ENCODE measurements at regions not wholly inside any gene's neighbourhood (a gene's known extent, or its start where the extent isn't known, plus 50 kb on each side); places are given as distances from the start of the nearest gene placed in this dataset.

DNA sequence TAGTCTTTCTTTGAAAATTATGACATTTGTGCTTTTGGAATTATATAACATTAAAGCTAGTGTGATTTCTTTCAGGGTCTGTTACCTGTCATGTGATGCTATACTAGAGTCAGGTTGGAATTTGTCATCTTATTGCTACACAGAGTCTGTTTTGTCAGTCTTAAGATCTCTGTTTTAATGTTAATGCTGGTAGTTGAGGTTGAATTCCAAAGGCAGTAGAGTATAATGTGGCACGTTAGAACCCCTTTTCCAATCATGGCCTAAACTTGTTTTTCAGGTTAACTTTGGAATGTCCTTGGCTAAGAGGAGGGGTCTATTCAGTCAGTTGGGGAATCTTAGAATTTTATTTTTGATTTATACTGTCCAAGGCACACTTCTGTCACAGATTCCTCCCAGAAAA, 258.5 kb downstream of the PABPC4L start:
- Histone ChIP-seq H3K4me1 (ENCODE audit: control insufficient read depth, extremely low read depth, insufficient read depth, low read length) (no peaks in the 10 kb centered on the region), H2AFZ (ENCODE audit: low read depth, low read length) (no peak overlapping the region), H4K20me1 (replicated peaks; ENCODE audit: control insufficient read depth, extremely low read depth, insufficient read depth, low read length) (no peaks in the 10 kb centered on the region), H3K79me2 (ENCODE audit: control insufficient read depth, insufficient read depth, low read length) (no peaks in the 10 kb centered on the region), H3K27ac (ENCODE audit: insufficient read depth, low read depth, low read length) (no peak overlapping the region), H3K27me3 (ENCODE audit: control insufficient read depth in 2 of 2, insufficient read depth in 2 of 2, low read length in 2 of 2) (no peaks in the 10 kb centered on the region), H3K4me3 (replicated peaks in 1 of 3; ENCODE audit: insufficient read depth in 1 of 3, low read depth in 1 of 3, low read length in 3 of 3) (no peak overlapping the region), H3K9me1 (replicated peaks; ENCODE audit: control insufficient read depth, extremely low read depth, insufficient read depth, low read length) (no peaks in the 10 kb centered on the region), H3K4me2 (ENCODE audit: insufficient read depth, low read length) (no peak overlapping the region), H3K36me3 (ENCODE audit: control insufficient read depth in 2 of 2, extremely low read depth in 1 of 2, insufficient read depth in 2 of 2, low read length in 2 of 2) (no peaks in the 10 kb centered on the region), H3K9me3 (replicated peaks; ENCODE audit: control insufficient read depth, insufficient read depth, low read length) (no peaks in the 10 kb centered on the region), H3K9ac (replicated peaks; ENCODE audit: extremely low read depth, insufficient read depth, low read length) (no peak overlapping the region)
- dilution Hi-C loops (cut with MboI; ENCODE audit: extremely low pct_ligation_motif_present, low sequenced_read_pairs) (no loop called here), intact Hi-C loops (cut with micrococcal nuclease) (no loop called here)
- no TSS peak for BruUV-seq (replicated peaks)
- FAIRE-seq = no peak
- no peak for TF ChIP-seq JUN (IDR thresholded peaks at IDR 0.05; ENCODE audit: borderline replicate concordance, insufficient read depth, insufficient read length, low read depth)
- TF ChIP-seq, protein P1, sequence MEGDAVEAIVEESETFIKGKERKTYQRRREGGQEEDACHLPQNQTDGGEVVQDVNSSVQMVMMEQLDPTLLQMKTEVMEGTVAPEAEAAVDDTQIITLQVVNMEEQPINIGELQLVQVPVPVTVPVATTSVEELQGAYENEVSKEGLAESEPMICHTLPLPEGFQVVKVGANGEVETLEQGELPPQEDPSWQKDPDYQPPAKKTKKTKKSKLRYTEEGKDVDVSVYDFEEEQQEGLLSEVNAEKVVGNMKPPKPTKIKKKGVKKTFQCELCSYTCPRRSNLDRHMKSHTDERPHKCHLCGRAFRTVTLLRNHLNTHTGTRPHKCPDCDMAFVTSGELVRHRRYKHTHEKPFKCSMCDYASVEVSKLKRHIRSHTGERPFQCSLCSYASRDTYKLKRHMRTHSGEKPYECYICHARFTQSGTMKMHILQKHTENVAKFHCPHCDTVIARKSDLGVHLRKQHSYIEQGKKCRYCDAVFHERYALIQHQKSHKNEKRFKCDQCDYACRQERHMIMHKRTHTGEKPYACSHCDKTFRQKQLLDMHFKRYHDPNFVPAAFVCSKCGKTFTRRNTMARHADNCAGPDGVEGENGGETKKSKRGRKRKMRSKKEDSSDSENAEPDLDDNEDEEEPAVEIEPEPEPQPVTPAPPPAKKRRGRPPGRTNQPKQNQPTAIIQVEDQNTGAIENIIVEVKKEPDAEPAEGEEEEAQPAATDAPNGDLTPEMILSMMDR (IDR thresholded peaks at IDR 0.05; ENCODE audit: extremely low read depth in 1 of 2, insufficient read depth in 1 of 2, low read depth in 1 of 2, low read length in 2 of 2) = no peak
- TF ChIP-seq, protein P2, sequence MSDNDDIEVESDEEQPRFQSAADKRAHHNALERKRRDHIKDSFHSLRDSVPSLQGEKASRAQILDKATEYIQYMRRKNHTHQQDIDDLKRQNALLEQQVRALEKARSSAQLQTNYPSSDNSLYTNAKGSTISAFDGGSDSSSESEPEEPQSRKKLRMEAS (IDR thresholded peaks at IDR 0.05; ENCODE audit: insufficient read depth, insufficient read length) = no peak
- no peak for TF ChIP-seq FOS (IDR thresholded peaks at IDR 0.05; ENCODE audit: borderline replicate concordance, insufficient read depth, low read length)
- TF ChIP-seq MYC (IDR thresholded peaks at IDR 0.05; ENCODE audit: low read depth, low read length) = no peak
- TF ChIP-seq POLR2A (IDR thresholded peaks at IDR 0.05; ENCODE audit: low read depth, low read length) = no peak
- no peak for TF ChIP-seq POLR2AphosphoS5 (IDR thresholded peaks at IDR 0.05; ENCODE audit: insufficient read depth, low read depth, low read length)
- TF ChIP-seq EZH2 (IDR thresholded peaks at IDR 0.05; ENCODE audit: borderline replicate concordance, low read depth, low read length, severe bottlenecking) = no peak
- TF ChIP-seq GATA2 (IDR thresholded peaks at IDR 0.05; ENCODE audit: insufficient read depth, insufficient read length, low read depth, low read length) = no peak
- POLR2A ChIA-PET = no interaction called here
- CTCF ChIA-PET = no interaction called here
- no peak for DNase-seq (ENCODE audit: low read depth, low spot score)
